ENCODE measurements at regions not wholly inside any gene's neighbourhood (a gene's known extent, or its start where the extent isn't known, plus 50 kb on each side); places are given as distances from the start of the nearest gene placed in this dataset.

GRCh38 chrX:123087326-123087725, 96.8 kb upstream of the GRIA3 start:
- no peaks in the 10 kb centered on the region for H3K9me1 ChIP-seq (ENCODE audit: control insufficient read depth, insufficient read depth, low read length)
- H3K27me3 ChIP-seq (ENCODE audit: control insufficient read depth in 2 of 2, insufficient read depth in 2 of 2, low read length in 2 of 2): no peaks in the 10 kb centered on the region
- H3K36me3 ChIP-seq (ENCODE audit: control insufficient read depth, insufficient read depth, low read length): no peaks in the 10 kb centered on the region
- CTCF ChIA-PET (ENCODE audit: low intra/inter-chr PET ratio): no interaction called here
- H3K4me1 ChIP-seq (replicated peaks in 1 of 2; ENCODE audit: control insufficient read depth in 2 of 2, insufficient read depth in 2 of 2, low read length in 2 of 2): no peaks in the 10 kb centered on the region
- no peak overlapping the region for H3K4me2 ChIP-seq (ENCODE audit: insufficient read depth, low read length)
- POLR2A ChIA-PET: no interaction called here
- no peak overlapping the region for H3K4me3 ChIP-seq
- no peak overlapping the region for H3K27ac ChIP-seq (ENCODE audit: extremely low read depth, low read depth, low read length)
- no peaks in the 10 kb centered on the region for H3K9me3 ChIP-seq (replicated peaks; ENCODE audit: control insufficient read depth, insufficient read depth, low read depth, low read length)
- no peak overlapping the region for H3K9ac ChIP-seq (ENCODE audit: insufficient read depth in 1 of 2, low read depth in 2 of 2, low read length in 2 of 2)
- in situ Hi-C loops (cut with MboI) (no loop called here), intact Hi-C loops (cut with micrococcal nuclease) (no loop called here)
- FAIRE-seq (no peak), ATAC-seq (no peak), DNase-seq (ENCODE audit: extremely low read depth in 1 of 4, low spot score in 3 of 4) (no peak)
- no peak overlapping the region for H2AFZ ChIP-seq (ENCODE audit: low read depth, low read length)
- no peaks in the 10 kb centered on the region for H4K20me1 ChIP-seq (replicated peaks; ENCODE audit: control insufficient read depth, insufficient read depth, low read length)
- no TSS peak for BruUV-seq (replicated peaks)
- H3K79me2 ChIP-seq (ENCODE audit: control insufficient read depth, insufficient read depth, low read length): no peaks in the 10 kb centered on the region
- TF ChIP-seq SMARCE1 (IDR thresholded peaks at IDR 0.05) (no peak), TRIM28 (IDR thresholded peaks at IDR 0.05) (no peak), PTBP1 (IDR thresholded peaks at IDR 0.05; ENCODE audit: low read depth, low read length) (no peak), MTA1 (IDR thresholded peaks at IDR 0.05; ENCODE audit: borderline replicate concordance) (no peak), KLF6 (CRISPR knock-in tag; IDR thresholded peaks at IDR 0.05; ENCODE audit: borderline replicate concordance) (no peak), ZNF3 (CRISPR knock-in tag; IDR thresholded peaks at IDR 0.05) (no peak), ZNF77 (CRISPR knock-in tag; IDR thresholded peaks at IDR 0.05) (no peak), RFX1 (IDR thresholded peaks at IDR 0.05) (no peak), CEBPZ (IDR thresholded peaks at IDR 0.05; ENCODE audit: borderline replicate concordance, low read depth, low read length) (no peak), ZNF561 (CRISPR knock-in tag; conservative IDR thresholded peaks at IDR 0.05) (no peak), CHAMP1 (IDR thresholded peaks at IDR 0.05) (no peak), FOXA3 (CRISPR knock-in tag; conservative IDR thresholded peaks at IDR 0.05 in 1 of 2, IDR thresholded peaks at IDR 0.05 in 1 of 2) (no peak), USF2 (CRISPR knock-in tag; IDR thresholded peaks at IDR 0.05) (no peak), MLX (CRISPR knock-in tag; conservative IDR thresholded peaks at IDR 0.05) (no peak), MAX (CRISPR knock-in tag; IDR thresholded peaks at IDR 0.05) (no peak)
- TF ChIP-seq, protein P1, sequence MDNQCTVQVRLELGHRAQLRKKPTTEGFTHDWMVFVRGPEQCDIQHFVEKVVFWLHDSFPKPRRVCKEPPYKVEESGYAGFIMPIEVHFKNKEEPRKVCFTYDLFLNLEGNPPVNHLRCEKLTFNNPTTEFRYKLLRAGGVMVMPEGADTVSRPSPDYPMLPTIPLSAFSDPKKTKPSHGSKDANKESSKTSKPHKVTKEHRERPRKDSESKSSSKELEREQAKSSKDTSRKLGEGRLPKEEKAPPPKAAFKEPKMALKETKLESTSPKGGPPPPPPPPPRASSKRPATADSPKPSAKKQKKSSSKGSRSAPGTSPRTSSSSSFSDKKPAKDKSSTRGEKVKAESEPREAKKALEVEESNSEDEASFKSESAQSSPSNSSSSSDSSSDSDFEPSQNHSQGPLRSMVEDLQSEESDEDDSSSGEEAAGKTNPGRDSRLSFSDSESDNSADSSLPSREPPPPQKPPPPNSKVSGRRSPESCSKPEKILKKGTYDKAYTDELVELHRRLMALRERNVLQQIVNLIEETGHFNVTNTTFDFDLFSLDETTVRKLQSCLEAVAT (IDR thresholded peaks at IDR 0.05): no peak

Measured in K562 (cell line).